ENCODE measurements at regions not wholly inside any gene's neighbourhood (a gene's known extent, or its start where the extent isn't known, plus 50 kb on each side); places are given as distances from the start of the nearest gene placed in this dataset.

DNA sequence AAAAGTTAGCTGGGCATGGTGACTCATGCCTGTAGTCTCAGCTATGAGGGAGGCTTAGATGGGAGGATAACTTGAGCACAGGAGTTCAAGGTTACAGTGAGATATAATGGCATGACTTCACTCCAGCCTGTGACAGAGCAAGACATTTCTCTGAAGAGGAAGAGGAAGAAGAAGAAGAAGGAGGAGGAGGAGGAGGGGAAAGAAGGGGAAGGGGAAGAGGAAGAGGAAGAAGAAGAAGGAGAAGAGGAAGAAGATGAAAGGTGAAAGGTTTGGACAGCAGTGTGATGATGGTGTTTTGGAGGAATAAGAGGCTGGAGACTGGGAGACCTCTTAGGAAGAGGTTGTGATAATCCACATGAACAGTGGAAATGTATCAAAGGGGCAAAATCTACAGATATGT lies 410.7 kb upstream of the JAG1 start:
- no peak for DNase-seq (ENCODE audit: low spot score)

DNA sequence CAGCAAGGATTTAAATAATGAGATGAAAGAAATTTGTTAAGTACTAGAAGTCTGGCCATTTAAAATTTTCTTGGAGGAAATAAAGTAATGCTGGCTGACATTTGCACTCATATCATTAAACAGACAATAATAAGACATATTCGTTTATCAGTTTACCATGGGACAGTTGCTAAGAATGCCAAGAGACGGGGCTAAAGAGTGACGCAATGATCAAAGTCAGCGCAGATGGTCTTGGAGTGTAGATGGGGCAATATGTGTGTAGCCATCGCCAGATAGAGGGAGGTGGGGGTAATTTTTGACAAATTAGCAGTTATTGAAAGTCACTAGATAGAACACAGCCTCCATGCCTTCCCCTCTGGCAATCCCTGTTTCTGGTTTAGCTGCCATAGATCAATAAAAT lies 413.2 kb upstream of the JAG1 start:
- DNase-seq (ENCODE audit: low spot score), result no peak

DNA sequence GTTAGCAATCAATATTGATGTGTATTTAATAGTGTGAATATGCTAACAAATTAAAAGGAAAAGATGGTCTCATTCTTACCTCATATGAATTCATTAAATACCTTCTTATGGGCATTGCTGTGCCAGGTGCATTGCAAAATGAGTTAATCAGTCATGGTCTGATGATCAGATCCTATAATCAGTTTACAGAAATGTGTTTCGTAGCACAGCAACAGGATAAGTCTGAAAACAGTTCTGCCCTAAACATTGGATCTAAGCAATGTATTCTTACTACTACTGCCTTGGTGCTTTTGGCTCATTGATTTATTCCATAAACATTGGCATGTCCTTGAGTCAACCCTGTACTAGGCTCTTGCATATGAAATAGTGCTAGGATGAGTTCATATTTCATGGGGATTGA lies 417.0 kb upstream of the JAG1 start:
- DNase-seq (ENCODE audit: low spot score), result peak; percentile 18

DNA sequence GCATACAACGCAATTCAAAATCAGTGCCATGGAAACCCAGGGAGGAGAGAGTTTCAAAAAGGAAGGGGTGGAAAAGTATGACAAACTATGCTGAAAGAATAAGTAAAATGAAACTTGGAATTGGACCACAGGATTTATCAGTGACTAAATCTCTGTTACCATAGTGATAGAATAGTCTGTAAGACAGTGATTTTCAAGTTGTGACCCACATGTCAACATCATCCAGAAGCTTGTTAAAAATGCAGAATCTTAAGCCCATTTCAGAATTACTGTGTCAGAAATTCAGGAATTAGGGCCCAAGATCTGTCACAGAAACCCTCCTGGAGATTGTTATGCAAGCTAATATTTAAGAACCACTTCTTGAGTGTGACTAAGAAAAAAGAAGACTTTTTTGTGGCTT lies 417.7 kb upstream of the JAG1 start:
- no peak for DNase-seq (ENCODE audit: low spot score)

DNA sequence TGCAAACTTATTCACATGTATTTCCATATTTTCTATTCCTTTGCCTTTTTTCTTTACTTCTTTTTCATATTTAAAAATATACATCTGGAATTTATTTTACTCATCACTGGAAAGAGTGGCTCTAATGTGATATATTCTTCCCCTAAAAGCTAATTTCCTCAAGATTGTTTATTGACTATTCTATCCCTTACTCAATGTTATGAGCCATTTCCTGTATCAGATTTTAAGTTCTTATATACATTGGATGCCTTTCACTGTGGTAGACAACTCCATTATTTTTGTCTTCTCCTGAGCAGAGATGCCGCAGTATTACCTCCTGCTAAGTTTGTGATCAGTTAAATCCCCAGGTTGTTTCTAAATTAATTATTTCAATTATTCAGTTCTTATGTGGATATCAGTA lies 418.4 kb upstream of the JAG1 start:
- DNase-seq (ENCODE audit: low spot score), result no peak

DNA sequence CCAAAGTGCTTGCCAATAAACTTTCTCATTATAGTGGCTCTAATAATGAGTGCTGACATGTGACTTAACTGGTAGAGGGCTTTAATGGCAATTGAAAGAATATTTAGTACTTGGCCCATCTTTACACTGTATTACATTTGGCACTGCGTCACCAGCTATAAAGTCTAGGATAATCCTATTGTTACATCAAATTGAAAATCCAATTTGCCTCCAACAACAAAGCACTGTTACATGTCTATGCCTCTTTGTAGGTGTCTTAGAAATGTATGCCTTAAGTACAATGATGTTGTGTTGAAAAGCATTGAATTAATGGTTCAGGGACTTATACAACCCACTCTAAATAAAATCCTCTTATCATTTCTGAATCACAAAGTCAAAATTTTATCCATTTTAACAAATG lies 420.4 kb upstream of the JAG1 start:
- no peak for DNase-seq (ENCODE audit: low spot score)

DNA sequence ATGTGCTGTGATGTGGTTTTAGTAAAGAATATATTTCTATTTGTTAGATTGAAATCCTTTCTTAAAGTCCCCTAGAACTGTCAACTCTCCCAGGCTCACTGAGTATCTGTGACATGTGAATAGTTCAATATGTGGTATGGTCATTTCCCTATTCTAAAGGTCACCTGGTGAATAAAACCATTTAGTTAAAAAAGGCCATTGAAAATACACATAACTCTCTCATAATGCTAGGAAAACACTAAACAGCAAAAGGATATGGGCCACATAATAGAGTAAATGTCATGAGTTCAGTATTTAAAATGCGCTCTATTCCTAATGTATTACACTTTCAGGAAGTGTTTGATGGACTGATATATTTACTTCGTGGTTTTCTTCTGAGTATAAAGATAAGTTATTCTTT lies 420.9 kb upstream of the JAG1 start:
- DNase-seq (ENCODE audit: low spot score), result no peak

DNA sequence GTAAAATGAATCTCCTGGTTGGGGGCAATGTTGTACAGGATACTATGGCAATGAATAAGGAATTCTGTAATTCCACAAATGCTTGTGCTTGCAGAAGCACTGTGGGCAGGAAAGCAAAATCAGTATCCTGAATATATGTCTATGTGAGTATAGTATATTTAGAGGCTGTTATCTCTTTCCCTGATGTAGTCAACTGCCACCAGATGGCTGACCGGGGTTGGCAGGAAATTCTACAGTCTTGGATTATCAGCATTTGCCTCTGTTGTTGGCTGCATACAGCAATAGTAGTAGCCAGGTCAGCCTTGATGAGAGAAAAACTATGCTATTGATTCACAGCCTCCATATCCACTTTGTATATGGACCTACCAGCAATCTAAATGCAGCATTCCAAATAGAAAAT lies 425.1 kb upstream of the JAG1 start:
- no peak for DNase-seq (ENCODE audit: low spot score)

DNA sequence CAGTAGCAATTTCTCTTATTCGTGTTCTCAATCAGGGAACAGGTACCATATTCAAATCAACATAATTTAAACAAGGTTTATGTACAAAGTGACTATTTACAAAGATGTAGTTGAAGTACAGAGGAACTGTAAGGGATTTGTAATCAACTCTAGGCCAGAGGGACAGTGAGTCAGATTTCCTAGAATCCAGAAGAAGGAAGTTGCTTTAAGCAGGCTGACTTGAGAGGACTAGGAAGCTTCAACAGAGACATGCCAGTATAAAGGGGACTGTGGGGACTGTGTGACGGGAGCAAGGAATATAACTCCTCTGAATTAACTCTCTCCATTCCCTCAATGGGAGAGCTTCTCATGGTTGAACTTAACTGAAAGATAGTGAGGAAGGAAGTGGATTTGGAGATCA lies 427.4 kb upstream of the JAG1 start:
- DNase-seq (ENCODE audit: low spot score), result no peak

DNA sequence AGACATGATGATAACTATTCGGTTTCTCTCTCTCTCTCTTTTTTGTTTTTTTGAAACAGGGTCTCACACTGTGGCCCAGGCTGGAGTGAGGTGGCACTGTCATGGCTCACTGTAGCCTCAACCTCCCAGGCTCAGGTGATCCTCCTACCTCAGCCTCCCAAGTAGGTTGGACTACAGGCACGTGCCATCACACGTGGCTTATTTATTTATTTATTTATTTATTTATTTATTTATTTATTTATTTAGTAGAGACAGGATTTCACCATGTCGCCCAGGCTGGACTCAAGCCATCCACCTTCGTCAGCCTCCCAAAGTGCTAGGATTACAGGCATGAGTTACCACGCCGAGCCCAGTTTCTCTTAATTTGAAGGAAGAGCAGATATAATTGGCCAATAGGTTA lies 427.9 kb upstream of the JAG1 start:
- DNase-seq (ENCODE audit: low spot score), result no peak

DNA sequence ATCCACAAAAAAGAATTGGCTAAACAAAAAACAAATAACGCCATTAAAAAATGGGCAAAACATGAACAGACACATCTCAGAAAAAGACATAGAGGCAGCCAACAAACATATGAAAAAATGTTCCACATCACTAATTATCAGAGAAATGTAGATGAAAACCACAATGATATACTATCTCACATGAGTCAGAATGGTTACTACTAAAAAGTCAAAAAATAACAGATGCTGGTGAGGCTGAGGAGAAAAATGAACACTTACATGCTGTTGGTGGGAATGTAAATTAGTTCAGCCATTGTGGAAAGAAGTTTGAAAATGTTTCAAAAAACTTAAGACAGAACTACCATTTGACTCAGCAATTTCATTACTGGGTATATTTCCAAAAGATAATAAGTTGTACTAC lies 430.1 kb upstream of the JAG1 start:
- DNase-seq (ENCODE audit: low spot score), result no peak

DNA sequence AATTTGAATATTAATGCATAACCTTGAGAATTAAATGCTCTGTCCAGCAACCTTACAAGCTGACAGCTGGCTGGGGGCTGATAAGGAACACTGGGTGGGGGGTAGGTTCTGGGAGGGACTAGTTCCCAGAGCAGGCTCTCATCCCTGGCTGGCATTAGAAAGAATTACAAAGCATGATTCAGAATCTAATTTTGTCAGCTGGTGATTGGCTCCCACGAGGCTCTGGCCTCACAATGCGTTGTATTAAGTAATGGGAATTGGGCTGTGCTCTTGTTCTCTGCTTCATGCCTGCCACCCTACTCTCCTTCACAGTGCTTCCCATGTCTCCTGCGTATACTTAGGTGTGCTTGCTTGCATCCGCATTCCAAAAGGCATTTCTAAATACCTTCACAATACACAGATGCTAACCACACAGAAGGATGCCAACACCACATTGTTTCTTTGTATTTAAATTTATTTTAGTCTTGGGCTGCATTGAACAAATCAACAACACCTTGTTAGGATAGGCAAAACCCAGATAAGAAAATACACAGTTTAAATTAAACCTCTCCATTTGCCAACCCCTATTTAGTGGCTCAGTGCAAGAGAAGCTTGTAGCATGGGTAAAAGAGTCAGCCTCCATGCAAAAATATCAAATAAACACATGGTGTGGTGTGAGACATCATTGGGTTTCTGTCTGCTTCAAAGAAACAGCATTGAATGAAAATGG lies 434.5 kb upstream of the JAG1 start:
- DNase-seq (ENCODE audit: low spot score), result peak; percentile 29

DNA sequence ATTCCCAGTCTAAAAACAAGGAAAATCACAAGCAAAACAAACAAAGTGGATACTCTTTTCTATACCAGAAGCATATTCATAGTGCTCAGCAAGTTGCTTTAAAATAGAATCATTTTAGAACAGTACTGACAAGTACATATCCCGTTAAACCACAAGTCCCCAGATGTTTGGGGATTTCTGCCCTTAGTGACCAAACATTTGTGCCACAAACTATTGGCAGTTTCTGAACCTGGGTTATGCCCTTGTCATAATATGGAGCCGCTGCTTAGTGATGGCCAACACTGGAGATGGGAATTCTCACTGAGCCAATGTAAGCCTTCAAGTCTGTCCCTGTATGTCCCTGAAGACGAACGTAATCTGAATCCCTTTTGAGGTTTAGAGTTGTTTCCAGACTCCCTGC lies 436.7 kb upstream of the JAG1 start:
- no peak for DNase-seq (ENCODE audit: low spot score)

DNA sequence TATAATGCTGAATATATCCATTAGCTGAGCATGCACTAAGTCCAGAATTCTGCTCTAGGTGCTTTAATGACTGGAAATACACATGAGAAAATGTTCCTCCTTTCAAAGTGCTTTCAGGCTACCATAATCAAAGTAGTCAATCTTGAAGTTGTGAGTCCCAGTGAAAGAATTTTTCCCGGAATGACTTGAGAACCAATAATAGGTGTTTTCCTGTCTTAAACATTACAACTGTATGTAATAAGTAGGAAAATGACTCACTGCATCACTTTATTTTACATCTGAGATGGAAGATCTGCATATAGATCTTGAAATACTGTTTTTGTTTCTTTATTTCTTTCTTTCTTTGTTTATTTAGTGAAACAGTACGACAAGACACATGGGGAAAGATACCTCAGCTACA lies 437.4 kb upstream of the JAG1 start:
- DNase-seq (ENCODE audit: low spot score), result no peak

DNA sequence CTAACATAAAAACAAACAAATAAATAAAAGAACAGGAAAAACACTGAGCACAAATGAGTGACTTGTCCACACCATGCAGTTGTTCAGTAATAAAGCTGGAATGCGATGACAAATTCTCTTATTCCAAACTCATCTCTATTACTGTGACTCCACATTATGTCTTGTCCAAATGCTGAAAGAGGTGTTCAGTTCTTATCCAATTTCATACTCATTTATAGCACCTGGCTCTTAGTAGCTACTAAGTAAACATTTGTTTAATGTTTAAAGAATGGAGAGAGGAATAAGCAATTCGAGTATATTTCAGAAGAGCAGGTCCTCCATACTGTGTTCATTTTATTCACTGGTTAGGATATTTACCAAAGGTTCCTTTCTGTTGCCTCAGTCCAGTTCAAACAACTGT lies 439.0 kb upstream of the JAG1 start:
- no peak for DNase-seq (ENCODE audit: low spot score)

DNA sequence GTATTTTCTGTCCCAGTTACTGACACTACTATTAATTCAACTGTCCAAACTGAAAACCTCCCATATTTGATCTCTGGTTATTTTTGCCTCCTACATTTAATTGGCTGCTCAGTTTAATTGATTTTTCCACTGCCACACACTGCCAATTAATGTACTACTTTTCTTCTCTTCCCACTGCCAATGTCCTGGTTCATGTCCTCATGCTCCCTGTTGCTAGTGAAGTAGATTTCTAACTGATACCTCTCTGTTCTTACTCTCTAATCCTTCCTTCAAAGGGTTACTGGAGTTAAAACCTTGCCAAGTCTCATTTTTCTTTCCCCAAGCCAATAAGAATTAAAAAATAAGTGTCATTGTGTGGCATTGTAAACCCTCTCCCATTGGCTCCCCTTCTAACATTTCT lies 440.6 kb upstream of the JAG1 start:
- no peak for DNase-seq (ENCODE audit: low spot score)

DNA sequence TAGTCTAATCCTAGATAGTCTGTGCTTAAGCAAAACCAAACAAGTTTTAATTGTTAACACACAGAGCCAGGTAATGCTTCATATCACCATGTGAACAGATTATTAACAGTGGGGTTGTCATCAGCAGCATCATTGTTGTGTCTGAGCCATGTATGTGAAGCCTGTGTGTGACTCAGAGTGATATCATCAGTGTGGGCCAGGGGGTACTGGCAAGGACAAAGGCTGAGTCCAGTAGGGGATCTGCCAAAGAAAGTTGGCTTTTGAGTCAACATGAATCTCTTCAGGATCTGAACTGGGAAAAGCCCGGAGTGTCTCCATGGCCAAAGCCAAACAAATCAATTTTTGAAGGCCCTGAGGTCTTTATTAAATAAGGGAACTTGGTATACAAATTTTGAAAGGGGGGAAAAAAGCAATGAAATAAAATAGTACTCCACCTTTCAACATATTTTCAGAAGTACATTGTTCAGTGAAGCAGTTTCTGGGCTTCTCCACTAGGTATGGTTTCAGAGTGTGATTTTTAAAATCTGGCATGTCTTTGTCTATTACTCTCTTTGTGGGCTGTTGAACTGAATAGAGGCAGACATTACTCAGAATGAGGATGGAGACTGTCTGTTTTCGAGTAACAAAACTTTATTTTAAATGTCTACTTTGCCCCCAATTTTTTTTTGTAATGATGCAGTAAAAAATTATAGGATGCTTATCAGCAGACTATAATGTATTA lies 444.2 kb upstream of the JAG1 start:
- no peak for DNase-seq (ENCODE audit: low spot score)

DNA sequence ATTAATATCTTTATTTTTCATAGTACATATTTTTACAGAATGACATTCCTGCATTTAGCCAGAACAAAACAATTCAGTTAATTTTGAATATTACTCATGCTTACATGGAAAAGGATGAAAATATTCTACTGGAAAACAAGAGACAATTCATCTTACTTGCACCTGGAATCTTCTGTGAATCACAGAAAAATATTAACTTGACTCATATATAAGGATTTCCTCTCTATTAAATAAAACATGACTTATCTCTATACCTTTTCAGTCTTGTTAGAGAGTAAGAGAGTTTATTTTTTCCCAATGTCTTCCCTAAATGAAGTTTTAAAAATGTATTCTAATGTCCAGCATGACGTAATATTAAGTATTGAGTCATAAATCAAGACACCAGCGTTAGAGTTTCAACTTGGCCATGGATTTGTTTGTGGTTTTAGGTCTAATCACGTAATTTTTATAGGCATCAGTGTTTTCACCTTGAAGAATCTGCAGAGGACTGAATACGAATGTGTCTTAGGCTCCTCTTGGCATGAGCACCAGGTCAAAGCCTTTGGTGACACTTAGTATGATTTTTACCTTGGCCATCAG lies 445.1 kb upstream of the JAG1 start:
- no peak for DNase-seq (ENCODE audit: low spot score)

DNA sequence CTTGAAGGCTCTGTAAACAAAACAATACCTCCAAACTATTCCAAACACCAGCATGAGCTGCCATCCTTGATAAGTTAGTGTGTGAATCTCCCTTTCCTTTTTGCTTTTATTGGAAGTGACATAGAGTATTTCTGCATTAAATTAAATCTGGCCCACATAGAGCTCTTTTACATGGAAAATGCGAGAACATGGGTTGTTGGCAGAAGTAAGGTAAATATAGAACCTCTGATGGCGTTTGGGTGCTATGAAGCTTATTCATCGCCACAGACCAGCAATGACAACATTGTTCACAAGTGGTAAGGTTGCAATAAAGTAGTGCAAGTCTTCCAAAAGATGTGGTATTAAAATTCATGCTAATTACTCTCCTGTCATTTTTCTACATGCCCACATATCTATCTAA lies 445.8 kb upstream of the JAG1 start:
- DNase-seq (ENCODE audit: low spot score), result no peak

DNA sequence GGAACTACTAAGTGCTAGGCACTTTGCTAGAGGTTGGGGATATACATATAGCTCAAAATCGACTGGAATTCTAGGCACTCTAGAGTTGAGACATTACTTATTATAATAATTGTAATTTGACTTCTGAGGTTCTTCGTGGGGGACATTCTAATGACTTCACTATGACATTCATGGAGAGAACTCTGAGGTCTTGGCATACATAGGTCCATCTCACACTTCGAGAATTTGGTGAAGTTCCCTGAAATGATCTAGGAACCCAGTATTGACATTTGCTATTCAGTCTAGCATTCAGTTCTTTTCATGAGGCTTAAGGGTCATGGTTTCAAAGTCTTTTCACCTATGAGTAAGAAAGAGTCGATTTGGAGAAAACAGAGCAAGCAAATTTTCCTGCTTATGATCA lies 446.6 kb upstream of the JAG1 start:
- no peak for DNase-seq (ENCODE audit: low spot score)

DNA sequence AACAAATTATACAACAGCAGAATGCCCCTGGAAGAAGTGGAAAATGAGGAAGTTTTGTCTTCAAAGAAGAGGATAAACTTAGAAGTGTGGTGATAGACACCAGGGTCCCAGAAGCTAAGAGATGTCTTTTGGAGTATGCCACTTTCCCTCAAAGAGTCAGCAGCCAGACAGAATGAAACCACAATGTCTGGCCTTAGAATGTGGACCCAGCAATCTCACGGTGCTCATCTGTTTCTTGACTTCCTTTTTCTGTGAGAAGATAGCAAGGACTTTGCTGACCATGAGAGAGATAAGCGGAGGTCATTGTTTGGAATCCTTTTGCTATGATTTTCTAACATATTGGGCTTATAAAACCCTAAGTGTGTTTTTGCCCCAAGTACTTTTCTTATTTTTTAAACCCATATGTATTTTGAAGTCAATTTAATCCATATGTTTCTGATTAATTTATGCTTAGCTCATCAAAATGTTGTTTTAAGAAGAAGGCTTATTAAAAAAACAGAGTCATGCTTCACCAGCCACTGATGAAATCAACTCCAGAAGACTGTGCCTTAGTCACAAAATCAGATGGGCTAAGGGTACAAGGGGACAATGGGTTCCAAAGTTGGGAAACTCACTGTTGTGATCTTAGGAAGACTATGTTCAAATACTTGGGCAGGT lies 451.2 kb upstream of the JAG1 start:
- no peak for DNase-seq (ENCODE audit: low spot score)

DNA sequence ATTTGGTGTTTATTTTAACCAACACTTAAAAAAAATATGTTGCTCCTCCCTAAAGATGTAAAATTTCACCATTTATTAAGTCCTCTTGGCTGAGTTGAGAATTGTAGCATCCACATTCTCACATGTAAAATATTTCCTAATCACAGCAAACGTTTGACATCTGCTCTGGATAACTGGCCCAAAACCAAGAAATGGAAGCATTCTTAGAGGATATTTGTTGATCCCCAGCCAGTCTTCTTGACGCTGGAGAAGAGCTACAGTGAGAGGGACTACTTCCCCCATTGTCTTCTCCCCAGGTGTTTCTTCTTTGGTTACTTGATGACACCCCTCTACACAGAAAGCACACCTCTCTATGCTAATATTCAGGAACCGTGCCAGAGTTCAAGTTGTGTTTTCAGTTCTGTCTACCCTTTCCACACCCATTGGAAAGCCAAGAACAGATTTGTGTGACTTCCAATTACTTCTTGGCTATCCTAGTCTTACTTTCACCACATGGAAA lies 454.5 kb upstream of the JAG1 start:
- DNase-seq (ENCODE audit: low spot score), result no peak

DNA sequence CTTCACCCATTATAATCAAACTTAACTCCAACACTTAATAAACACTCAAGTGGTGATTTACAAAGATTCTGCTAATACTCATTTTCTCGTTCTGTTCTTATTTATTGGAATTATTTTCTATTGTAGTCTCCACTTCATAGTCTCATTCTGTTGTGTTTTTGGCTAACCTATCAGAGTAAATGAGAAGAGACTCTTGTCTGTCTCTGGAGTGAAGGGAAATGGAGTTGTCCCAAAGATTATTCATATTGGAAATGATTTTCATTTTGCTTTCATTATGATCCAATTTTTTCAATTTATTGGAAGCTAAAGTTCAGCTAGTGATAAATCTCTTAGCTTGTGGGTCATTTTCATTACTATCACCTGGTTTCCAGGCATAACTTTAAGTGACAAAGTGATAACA lies 454.9 kb upstream of the JAG1 start:
- DNase-seq (ENCODE audit: low spot score), result no peak

Measured in D341Med (cell line).